ENCODE measurements at regions not wholly inside any gene's neighbourhood (a gene's known extent, or its start where the extent isn't known, plus 50 kb on each side); places are given as distances from the start of the nearest gene placed in this dataset.

DNA sequence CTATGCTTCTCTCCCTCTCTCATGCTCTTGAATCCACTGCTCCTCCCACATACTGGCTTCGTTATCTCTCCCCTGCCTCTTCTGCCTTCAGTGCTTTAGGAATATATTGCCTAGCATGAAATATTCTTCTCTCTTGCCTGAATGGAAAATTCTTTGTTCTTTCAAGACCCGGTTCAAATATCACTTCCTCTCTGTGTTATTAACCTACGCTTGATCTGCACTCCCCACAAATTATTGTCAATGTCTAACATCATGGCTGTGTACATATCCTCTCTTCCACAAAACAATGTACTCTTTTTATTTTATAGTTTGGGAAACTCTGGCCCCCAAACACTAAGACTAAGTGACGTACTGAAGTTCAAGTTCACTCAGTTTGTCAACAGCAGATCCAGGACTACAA is 211.0 kb downstream of the SEC61B start:
- H3K27ac ChIP-seq (replicated peaks), result no peak overlapping the region
- no peak overlapping the region for H3K4me3 ChIP-seq
- H3K27me3 ChIP-seq (ENCODE audit: low read depth), result no peaks in the 10 kb centered on the region
- TF ChIP-seq, protein P1, sequence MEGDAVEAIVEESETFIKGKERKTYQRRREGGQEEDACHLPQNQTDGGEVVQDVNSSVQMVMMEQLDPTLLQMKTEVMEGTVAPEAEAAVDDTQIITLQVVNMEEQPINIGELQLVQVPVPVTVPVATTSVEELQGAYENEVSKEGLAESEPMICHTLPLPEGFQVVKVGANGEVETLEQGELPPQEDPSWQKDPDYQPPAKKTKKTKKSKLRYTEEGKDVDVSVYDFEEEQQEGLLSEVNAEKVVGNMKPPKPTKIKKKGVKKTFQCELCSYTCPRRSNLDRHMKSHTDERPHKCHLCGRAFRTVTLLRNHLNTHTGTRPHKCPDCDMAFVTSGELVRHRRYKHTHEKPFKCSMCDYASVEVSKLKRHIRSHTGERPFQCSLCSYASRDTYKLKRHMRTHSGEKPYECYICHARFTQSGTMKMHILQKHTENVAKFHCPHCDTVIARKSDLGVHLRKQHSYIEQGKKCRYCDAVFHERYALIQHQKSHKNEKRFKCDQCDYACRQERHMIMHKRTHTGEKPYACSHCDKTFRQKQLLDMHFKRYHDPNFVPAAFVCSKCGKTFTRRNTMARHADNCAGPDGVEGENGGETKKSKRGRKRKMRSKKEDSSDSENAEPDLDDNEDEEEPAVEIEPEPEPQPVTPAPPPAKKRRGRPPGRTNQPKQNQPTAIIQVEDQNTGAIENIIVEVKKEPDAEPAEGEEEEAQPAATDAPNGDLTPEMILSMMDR (IDR thresholded peaks at IDR 0.05; ENCODE audit: borderline replicate concordance), result no peak
- H3K4me1 ChIP-seq, result no peaks in the 10 kb centered on the region
- no peaks in the 10 kb centered on the region for H3K36me3 ChIP-seq
- H3K9me3 ChIP-seq (replicated peaks), result no peaks in the 10 kb centered on the region
- intact Hi-C loops (cut with micrococcal nuclease), result no loop called here
- no peak for DNase-seq

GRCh38 chr9:99433555-99433954 is 211.5 kb downstream of the SEC61B start:
- no peaks in the 10 kb centered on the region for H3K36me3 ChIP-seq
- DNase-seq, result no peak
- intact Hi-C loops (cut with micrococcal nuclease), result no loop called here
- H3K27me3 ChIP-seq (ENCODE audit: low read depth), result no peaks in the 10 kb centered on the region
- TF ChIP-seq, protein P1 (IDR thresholded peaks at IDR 0.05; ENCODE audit: borderline replicate concordance), result no peak
- no peaks in the 10 kb centered on the region for H3K9me3 ChIP-seq (replicated peaks)
- no peak overlapping the region for H3K4me3 ChIP-seq
- H3K4me1 ChIP-seq, result no peaks in the 10 kb centered on the region
- H3K27ac ChIP-seq (replicated peaks), result no peak overlapping the region

DNA sequence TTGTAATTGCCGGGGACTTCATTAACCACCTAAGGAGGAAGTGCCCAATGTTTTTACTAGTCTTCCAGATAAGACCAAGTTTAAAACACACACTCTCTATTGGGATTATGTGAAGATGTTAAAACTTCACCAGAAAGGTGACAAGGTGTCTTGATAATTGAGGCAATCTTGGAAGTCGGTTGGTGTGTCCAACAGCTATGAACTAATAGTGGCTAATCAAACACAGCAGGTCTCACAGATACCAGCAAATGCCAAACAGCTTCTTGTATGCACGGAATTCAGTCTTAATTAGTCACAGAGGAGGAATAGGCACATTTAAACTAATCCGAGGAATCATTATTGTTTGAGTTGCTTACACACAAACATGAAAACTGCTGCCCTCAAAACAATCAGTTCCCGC is 214.5 kb downstream of the SEC61B start:
- Histone ChIP-seq H3K4me3 (no peak overlapping the region), H3K27me3 (ENCODE audit: low read depth) (no peaks in the 10 kb centered on the region), H3K27ac (replicated peaks) (no peak overlapping the region), H3K9me3 (replicated peaks) (peaks cover 11% of the 10 kb centered on the region), H3K4me1 (no peaks in the 10 kb centered on the region), H3K36me3 (no peaks in the 10 kb centered on the region)
- TF ChIP-seq, protein P1 (IDR thresholded peaks at IDR 0.05; ENCODE audit: borderline replicate concordance), result no peak
- intact Hi-C loops (cut with micrococcal nuclease), result no loop called here
- DNase-seq, result no peak

- no peak overlapping the region for H3K4me3 ChIP-seq
- no peaks in the 10 kb centered on the region for H3K4me1 ChIP-seq
- DNase-seq, result no peak
- no peak overlapping the region for H3K27ac ChIP-seq (replicated peaks)
- H3K9me3 ChIP-seq (replicated peaks), result peaks cover 11% of the 10 kb centered on the region
- H3K27me3 ChIP-seq (ENCODE audit: low read depth), result no peaks in the 10 kb centered on the region
- TF ChIP-seq, protein P1 (IDR thresholded peaks at IDR 0.05; ENCODE audit: borderline replicate concordance), result no peak
- H3K36me3 ChIP-seq, result no peaks in the 10 kb centered on the region
- intact Hi-C loops (cut with micrococcal nuclease), result no loop called here
Measured at GRCh38 chr9:99437145-99437544, 215.1 kb downstream of the SEC61B start.

GRCh38 chr9:99438596-99438995 is 216.5 kb downstream of the SEC61B start:
- TF ChIP-seq, protein P1 (IDR thresholded peaks at IDR 0.05; ENCODE audit: borderline replicate concordance), result no peak
- peaks cover 11% of the 10 kb centered on the region for H3K9me3 ChIP-seq (replicated peaks)
- intact Hi-C loops (cut with micrococcal nuclease), result no loop called here
- no peaks in the 10 kb centered on the region for H3K27me3 ChIP-seq (ENCODE audit: low read depth)
- no peaks in the 10 kb centered on the region for H3K36me3 ChIP-seq
- no peaks in the 10 kb centered on the region for H3K4me1 ChIP-seq
- no peak overlapping the region for H3K27ac ChIP-seq (replicated peaks)
- H3K4me3 ChIP-seq, result no peak overlapping the region
- DNase-seq, result no peak

DNA sequence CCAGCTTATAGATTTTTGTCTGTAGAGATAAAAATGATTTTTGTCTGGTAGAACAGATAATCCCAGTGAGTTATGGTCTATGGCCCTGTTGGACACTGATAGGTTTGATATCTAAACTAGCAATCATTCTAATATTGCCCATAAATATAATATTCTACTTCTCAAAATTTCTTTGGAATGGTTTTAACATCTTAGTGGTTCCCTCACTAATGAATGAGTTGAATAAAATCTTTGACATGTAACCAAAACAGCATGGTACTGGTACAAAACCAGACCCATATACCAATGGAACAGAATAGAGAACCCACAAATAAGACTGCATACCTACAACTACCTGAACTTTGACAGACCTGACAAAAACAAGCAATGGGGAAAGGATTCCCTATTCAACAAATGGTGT is 219.7 kb downstream of the SEC61B start:
- peaks cover 21% of the 10 kb centered on the region for H3K4me1 ChIP-seq
- peaks cover 11% of the 10 kb centered on the region for H3K9me3 ChIP-seq (replicated peaks)
- H3K27ac ChIP-seq (replicated peaks), result no peak overlapping the region
- H3K36me3 ChIP-seq, result no peaks in the 10 kb centered on the region
- intact Hi-C loops (cut with micrococcal nuclease), result no loop called here
- DNase-seq, result no peak
- H3K27me3 ChIP-seq (ENCODE audit: low read depth), result no peaks in the 10 kb centered on the region
- TF ChIP-seq, protein P1 (IDR thresholded peaks at IDR 0.05; ENCODE audit: borderline replicate concordance), result no peak
- no peak overlapping the region for H3K4me3 ChIP-seq

Data from left ventricle myocardium inferior (tissue), 1 donor.